Esophagus muscularis mucosa (tissue), 4 donors: ENCODE measurements at regions not wholly inside any gene's neighbourhood (a gene's known extent, or its start where the extent isn't known, plus 50 kb on each side); places are given as distances from the start of the nearest gene placed in this dataset.

Source experiments
- DNase-seq: peaks from one replicate; pipeline ENCODE4 v3.0.0-alpha.2; 2017; ENCODE audit errors: extremely low spot score
- H3K27ac ChIP-seq, 4 donors: fragments of 200-600 bp; sonication (generic); replicated peaks in 1 of 4; 1 replicate in 3 of 4; 2 replicates in 1 of 4; pipeline ENCODE4 v1.5.1; 2016 to 2019; ENCODE audit warnings: mild to moderate bottlenecking in 1 of 4
- H3K27me3 ChIP-seq, 4 donors: fragments of 200-600 bp; sonication (generic); one replicate each; pipeline versions ENCODE4 v1.5.1 to v1.6.0; 2016 to 2019
- H3K36me3 ChIP-seq, 4 donors: fragments of 200-600 bp; sonication (generic); one replicate each; pipeline ENCODE4 v1.5.1; 2016 to 2019
- H3K4me1 ChIP-seq, 4 donors: fragments of 200-600 bp; sonication (generic); one replicate each; pipeline ENCODE4 v1.5.1; 2016 to 2019
- H3K4me3 ChIP-seq, 4 donors: fragments of 200-600 bp; sonication (generic); 1 replicate in 2 of 4; 2 replicates in 2 of 4; pipeline ENCODE4 v1.5.1; 2016 to 2019; ENCODE audit warnings: mild to moderate bottlenecking in 4 of 4, moderate library complexity in 1 of 4
- H3K9me3 ChIP-seq, 4 donors: fragments of 200-600 bp; sonication (generic); 1 replicate in 3 of 4; 2 replicates in 1 of 4; pipeline ENCODE4 v1.5.1; 2016 to 2019
- EP300 ChIP-seq: sonication (generic); formaldehyde crosslinking; IDR thresholded peaks from one replicate; pipeline ENCODE4 v1.6.1; 2017; ENCODE audit warnings: antibody characterized with exemption
- POLR2A ChIP-seq: fragments of 450-650 bp; IDR thresholded peaks from one replicate; pipeline ENCODE4 v1.6.1; 2017; ENCODE audit warnings: antibody characterized with exemption, moderate library complexity, mild to moderate bottlenecking, low read depth
- POLR2AphosphoS5 ChIP-seq, 2 donors: sonication (generic); formaldehyde crosslinking; IDR thresholded peaks; one replicate each; pipeline ENCODE4 v1.6.1; 2017; ENCODE audit warnings: antibody characterized with exemption in 2 of 2
- WGBS: methylation state at CpG from one replicate; pipeline ENCODE4 v1.1.5; 2018; 5-methylcytosine and 5-hydroxymethylcytosine counted together
- intact Hi-C: fragments of 100-400 bp; cut with DNase I; formaldehyde crosslinking; loops from one replicate; pipeline ENCODE4 v1.15.1; 2023
- TF ChIP-seq, protein P1 (sequence below), 3 experiments: fragments of 200-600 bp in 2 of 3; fragments of 450-650 bp in 1 of 3; sonication (generic) in 2 of 3; IDR thresholded peaks; one replicate each; pipeline ENCODE4 v1.5.1; 2017 to 2019; ENCODE audit warnings: antibody characterized with exemption in 3 of 3, mild to moderate bottlenecking in 2 of 3, moderate library complexity in 1 of 3

DNA sequence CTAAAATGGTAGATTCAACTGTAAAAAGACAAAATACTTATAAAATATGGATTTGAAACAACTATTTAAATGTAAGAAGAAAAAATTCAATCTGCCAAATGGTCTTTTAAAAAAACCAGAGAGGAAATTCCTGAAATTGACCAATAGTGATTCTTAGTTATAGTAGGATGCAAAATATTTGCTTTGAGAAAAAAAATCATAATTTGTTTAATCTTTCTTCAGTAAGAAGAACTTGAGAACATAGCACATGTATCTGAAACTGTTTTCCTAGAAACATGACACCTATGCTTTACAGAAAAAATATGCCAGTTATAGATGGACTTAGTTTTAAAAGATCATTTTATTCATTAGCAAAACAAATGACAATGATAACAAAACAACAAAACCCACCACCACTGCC is 186.9 kb upstream of the CD180 start:
- H3K4me1 ChIP-seq, result no peaks in the 10 kb centered on the region
- TF ChIP-seq POLR2A, result no peak
- no peak for TF ChIP-seq POLR2AphosphoS5 (IDR thresholded peaks at IDR 0.05)
- TF ChIP-seq, protein P1, sequence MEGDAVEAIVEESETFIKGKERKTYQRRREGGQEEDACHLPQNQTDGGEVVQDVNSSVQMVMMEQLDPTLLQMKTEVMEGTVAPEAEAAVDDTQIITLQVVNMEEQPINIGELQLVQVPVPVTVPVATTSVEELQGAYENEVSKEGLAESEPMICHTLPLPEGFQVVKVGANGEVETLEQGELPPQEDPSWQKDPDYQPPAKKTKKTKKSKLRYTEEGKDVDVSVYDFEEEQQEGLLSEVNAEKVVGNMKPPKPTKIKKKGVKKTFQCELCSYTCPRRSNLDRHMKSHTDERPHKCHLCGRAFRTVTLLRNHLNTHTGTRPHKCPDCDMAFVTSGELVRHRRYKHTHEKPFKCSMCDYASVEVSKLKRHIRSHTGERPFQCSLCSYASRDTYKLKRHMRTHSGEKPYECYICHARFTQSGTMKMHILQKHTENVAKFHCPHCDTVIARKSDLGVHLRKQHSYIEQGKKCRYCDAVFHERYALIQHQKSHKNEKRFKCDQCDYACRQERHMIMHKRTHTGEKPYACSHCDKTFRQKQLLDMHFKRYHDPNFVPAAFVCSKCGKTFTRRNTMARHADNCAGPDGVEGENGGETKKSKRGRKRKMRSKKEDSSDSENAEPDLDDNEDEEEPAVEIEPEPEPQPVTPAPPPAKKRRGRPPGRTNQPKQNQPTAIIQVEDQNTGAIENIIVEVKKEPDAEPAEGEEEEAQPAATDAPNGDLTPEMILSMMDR (IDR thresholded peaks at IDR 0.05), result no peak
- no peak for TF ChIP-seq EP300
- no peak overlapping the region for H3K4me3 ChIP-seq
- intact Hi-C loops, result no loop called here
- H3K27me3 ChIP-seq, result no peaks in the 10 kb centered on the region
- DNase-seq, result no peak
- no peaks in the 10 kb centered on the region for H3K9me3 ChIP-seq
- H3K36me3 ChIP-seq, result no peaks in the 10 kb centered on the region
- H3K27ac ChIP-seq, result no peak overlapping the region

DNA sequence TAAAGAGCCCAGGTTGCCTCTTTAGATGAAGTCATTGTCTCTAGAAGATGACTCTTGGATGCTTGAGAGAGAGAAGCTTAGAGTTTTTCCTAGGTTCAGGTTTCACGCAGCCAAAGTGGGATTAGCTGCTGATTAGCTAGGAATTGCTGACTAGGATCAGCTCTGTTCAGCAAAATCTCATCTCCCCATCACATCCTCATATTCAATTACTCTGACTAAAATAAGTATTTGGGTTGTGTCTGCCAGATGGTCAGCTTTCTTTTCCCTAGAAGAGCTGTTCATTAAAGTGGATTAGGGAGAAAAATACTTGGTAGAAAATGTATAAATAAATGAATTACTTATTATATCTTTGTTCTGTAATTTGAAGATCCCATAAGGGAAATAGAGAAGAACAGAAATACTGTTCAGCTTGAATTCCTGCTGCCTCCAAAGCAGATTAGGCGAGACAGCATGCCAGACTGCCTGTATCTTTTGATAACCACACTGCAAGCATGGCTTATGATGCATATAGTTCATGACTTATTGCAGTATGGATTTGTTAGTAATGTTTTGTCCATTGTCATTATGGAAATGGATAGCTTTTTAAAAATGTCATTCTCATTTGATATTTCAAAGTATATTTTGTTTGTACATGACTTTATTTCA is 184.8 kb upstream of the CD180 start:
- no peaks in the 10 kb centered on the region for H3K36me3 ChIP-seq
- no peaks in the 10 kb centered on the region for H3K27me3 ChIP-seq
- TF ChIP-seq POLR2AphosphoS5 (IDR thresholded peaks at IDR 0.05) (no peak), POLR2A (no peak), EP300 (no peak)
- TF ChIP-seq, protein P1 (IDR thresholded peaks at IDR 0.05), result no peak
- no peaks in the 10 kb centered on the region for H3K4me1 ChIP-seq
- H3K9me3 ChIP-seq, result no peaks in the 10 kb centered on the region
- no peak overlapping the region for H3K4me3 ChIP-seq
- intact Hi-C loops, result no loop called here
- WGBS, result 73% methylated on average over 2 of the region's 2 CpGs
- DNase-seq, result no peak
- H3K27ac ChIP-seq, result no peak overlapping the region

DNA sequence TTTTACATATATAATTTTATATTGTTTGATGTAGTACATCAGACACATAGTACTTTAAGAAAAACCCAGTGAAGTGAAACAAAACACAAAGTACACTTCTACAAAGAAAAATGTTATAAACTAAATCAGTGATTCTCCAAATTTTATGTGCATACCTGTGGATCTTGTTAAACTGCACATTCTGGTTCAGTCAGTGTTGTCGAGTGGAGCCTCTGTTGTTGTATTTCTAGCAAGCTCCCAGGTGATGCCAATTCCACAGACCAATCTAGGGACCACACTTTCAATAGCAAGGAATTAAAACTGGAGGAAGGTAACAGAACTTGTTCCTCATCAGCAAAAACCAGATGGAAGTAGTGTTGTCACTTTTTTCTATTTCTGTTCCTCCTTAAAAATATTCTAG is 183.8 kb upstream of the CD180 start:
- Histone ChIP-seq H3K4me1 (no peaks in the 10 kb centered on the region), H3K27me3 (no peaks in the 10 kb centered on the region), H3K4me3 (no peak overlapping the region), H3K9me3 (no peaks in the 10 kb centered on the region), H3K27ac (no peak overlapping the region), H3K36me3 (no peaks in the 10 kb centered on the region)
- no peak for DNase-seq
- 88% methylated on average over 1 of the region's 1 CpG for WGBS
- intact Hi-C loops, result no loop called here
- no peak for TF ChIP-seq POLR2AphosphoS5 (IDR thresholded peaks at IDR 0.05)
- TF ChIP-seq EP300, result no peak
- TF ChIP-seq, protein P1 (IDR thresholded peaks at IDR 0.05), result no peak
- TF ChIP-seq POLR2A, result no peak

DNA sequence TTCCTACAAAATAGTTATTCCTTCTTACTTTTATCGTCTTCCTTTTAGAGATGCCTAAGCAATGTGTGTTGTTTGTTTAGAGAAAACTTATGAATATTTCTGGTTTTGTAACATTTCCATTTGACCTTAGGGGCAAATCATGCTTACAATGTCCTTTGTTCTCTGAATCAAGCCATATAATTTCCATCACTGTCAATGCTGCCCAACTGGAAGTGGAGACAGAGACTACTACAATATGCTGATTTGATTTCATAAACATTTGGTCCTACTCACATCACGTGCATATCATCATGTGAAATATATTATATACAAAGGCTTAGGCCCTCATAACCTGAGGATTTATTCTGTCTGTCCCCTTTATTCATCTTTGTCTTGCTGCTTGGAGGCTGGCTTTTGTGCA is 183.2 kb upstream of the CD180 start:
- intact Hi-C loops, result no loop called here
- no peak for DNase-seq
- H3K9me3 ChIP-seq, result no peaks in the 10 kb centered on the region
- 67% methylated on average over 2 of the region's 2 CpGs for WGBS
- no peaks in the 10 kb centered on the region for H3K4me1 ChIP-seq
- no peaks in the 10 kb centered on the region for H3K27me3 ChIP-seq
- no peak overlapping the region for H3K27ac ChIP-seq
- no peak overlapping the region for H3K4me3 ChIP-seq
- no peaks in the 10 kb centered on the region for H3K36me3 ChIP-seq
- TF ChIP-seq EP300, result no peak
- no peak for TF ChIP-seq POLR2AphosphoS5 (IDR thresholded peaks at IDR 0.05)
- TF ChIP-seq, protein P1 (IDR thresholded peaks at IDR 0.05), result no peak
- TF ChIP-seq POLR2A, result no peak

DNA sequence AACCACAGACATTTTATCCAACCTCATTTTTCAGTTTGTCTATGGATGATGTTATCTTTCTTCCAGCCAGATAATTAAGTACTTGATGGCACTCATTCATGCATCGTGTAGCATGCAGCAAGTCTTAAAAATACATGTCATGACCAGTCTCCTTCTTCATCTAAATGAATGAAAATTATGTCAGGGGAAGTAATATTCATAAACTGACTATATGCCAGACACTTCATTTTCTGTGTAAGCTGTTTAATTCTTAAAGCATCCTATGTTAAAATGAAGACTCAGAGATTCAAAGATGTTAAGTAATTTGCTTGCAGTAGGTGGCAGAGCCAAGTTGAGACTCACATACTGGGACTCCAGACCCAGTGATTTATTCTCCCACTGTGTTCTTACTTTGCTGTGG is 181.7 kb upstream of the CD180 start:
- no peak overlapping the region for H3K4me3 ChIP-seq
- intact Hi-C loops, result no loop called here
- WGBS, result 48% methylated on average over 1 of the region's 1 CpG
- no peaks in the 10 kb centered on the region for H3K4me1 ChIP-seq
- no peak overlapping the region for H3K27ac ChIP-seq
- H3K27me3 ChIP-seq, result no peaks in the 10 kb centered on the region
- TF ChIP-seq, protein P1 (IDR thresholded peaks at IDR 0.05), result no peak
- TF ChIP-seq EP300 (no peak), POLR2A (no peak), POLR2AphosphoS5 (IDR thresholded peaks at IDR 0.05) (no peak)
- DNase-seq, result no peak
- H3K9me3 ChIP-seq, result no peaks in the 10 kb centered on the region
- H3K36me3 ChIP-seq, result no peaks in the 10 kb centered on the region
